ENCODE measurements at regions not wholly inside any gene's neighbourhood (a gene's known extent, or its start where the extent isn't known, plus 50 kb on each side); places are given as distances from the start of the nearest gene placed in this dataset.

- H3K9me3 ChIP-seq, result no peaks in the 10 kb centered on the region
- H3K36me3 ChIP-seq, result no peaks in the 10 kb centered on the region
- no peak for TF ChIP-seq POLR2A (IDR thresholded peaks at IDR 0.05)
- TF ChIP-seq CTCF (IDR thresholded peaks at IDR 0.05), result no peak
- no peak overlapping the region for H3K27ac ChIP-seq
- intact Hi-C loops (cut with DNase I), result no loop called here
- DNase-seq, result no peak
- no peaks in the 10 kb centered on the region for H3K4me1 ChIP-seq
- H3K27me3 ChIP-seq, result no peaks in the 10 kb centered on the region
- no peak overlapping the region for H3K4me3 ChIP-seq (replicated peaks in 1 of 3)
Observed at GRCh38 chr5:120326651-120327050, 137.4 kb upstream of the PRR16 start.

DNA sequence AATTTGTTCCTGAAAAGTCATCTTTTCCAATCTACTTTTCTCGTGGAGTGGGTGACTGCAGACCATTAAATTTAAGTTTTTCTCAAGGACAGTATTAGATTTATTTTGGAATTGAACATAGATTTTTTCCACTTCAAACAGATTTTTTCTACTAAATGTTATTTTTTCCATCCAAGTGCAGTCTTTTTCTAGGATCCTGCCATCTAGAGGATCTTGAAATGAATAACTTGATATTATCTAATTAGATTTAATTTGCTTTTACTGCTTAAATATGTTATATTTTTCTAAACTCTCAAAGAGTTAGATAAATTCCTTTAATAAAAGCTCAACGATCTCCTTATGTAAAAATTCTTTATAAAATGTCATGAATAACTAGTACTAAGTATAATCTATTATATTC, 136.9 kb upstream of the PRR16 start:
- no peak overlapping the region for H3K27ac ChIP-seq
- WGBS, 2 donors, result 66 to 73% methylated on average over 2 of the region's 2 CpGs
- no peak for TF ChIP-seq POLR2A (IDR thresholded peaks at IDR 0.05)
- no peak for TF ChIP-seq CTCF (IDR thresholded peaks at IDR 0.05)

GRCh38 chr5:120329095-120329494, 135.0 kb upstream of the PRR16 start:
- H3K36me3 ChIP-seq, result no peaks in the 10 kb centered on the region
- no peak overlapping the region for H3K4me3 ChIP-seq (replicated peaks in 1 of 3)
- H3K4me1 ChIP-seq, result no peaks in the 10 kb centered on the region
- no peak overlapping the region for H3K27ac ChIP-seq
- H3K27me3 ChIP-seq, result no peaks in the 10 kb centered on the region
- TF ChIP-seq CTCF (IDR thresholded peaks at IDR 0.05) (no peak), POLR2A (IDR thresholded peaks at IDR 0.05) (no peak)
- H3K9me3 ChIP-seq, result no peaks in the 10 kb centered on the region
- no peak for DNase-seq
- 80 to 94% methylated on average over 2 of the region's 2 CpGs for WGBS, 2 donors
- intact Hi-C loops (cut with DNase I), result no loop called here

More for the DNA sequence above, 136.9 kb upstream of the PRR16 start:
- no peak for DNase-seq
- H3K4me3 ChIP-seq (replicated peaks in 1 of 3), result no peak overlapping the region
- no peaks in the 10 kb centered on the region for H3K9me3 ChIP-seq
- no peaks in the 10 kb centered on the region for H3K27me3 ChIP-seq
- intact Hi-C loops (cut with DNase I), result no loop called here
- no peaks in the 10 kb centered on the region for H3K4me1 ChIP-seq
- no peaks in the 10 kb centered on the region for H3K36me3 ChIP-seq

- 84 to 97% methylated on average over 1 of the region's 1 CpG for WGBS, 2 donors
- Histone ChIP-seq H3K9me3 (no peaks in the 10 kb centered on the region), H3K4me3 (replicated peaks in 1 of 3) (no peak overlapping the region), H3K27me3 (no peaks in the 10 kb centered on the region), H3K36me3 (no peaks in the 10 kb centered on the region), H3K27ac (no peak overlapping the region), H3K4me1 (no peaks in the 10 kb centered on the region)
- TF ChIP-seq POLR2A (IDR thresholded peaks at IDR 0.05) (no peak), CTCF (IDR thresholded peaks at IDR 0.05) (no peak)
- intact Hi-C loops (cut with DNase I), result no loop called here
- no peak for DNase-seq
Observed at GRCh38 chr5:120330558-120330957, 133.5 kb upstream of the PRR16 start.

GRCh38 chr5:120344181-120344580, 119.9 kb upstream of the PRR16 start:
- intact Hi-C loops (cut with DNase I), result no loop called here
- H3K9me3 ChIP-seq, result no peaks in the 10 kb centered on the region
- H3K27me3 ChIP-seq, result no peaks in the 10 kb centered on the region
- no peak for TF ChIP-seq POLR2A (IDR thresholded peaks at IDR 0.05)
- TF ChIP-seq CTCF (IDR thresholded peaks at IDR 0.05), result no peak
- no peaks in the 10 kb centered on the region for H3K36me3 ChIP-seq
- H3K4me3 ChIP-seq (replicated peaks in 1 of 3), result no peak overlapping the region
- no peak overlapping the region for H3K27ac ChIP-seq
- WGBS, 2 donors, result 92 to 95% methylated on average over 4 of the region's 4 CpGs
- H3K4me1 ChIP-seq, result no peaks in the 10 kb centered on the region
- DNase-seq, result no peak
